Panc1 (cell line): ENCODE measurements at regions not wholly inside any gene's neighbourhood (a gene's known extent, or its start where the extent isn't known, plus 50 kb on each side); places are given as distances from the start of the nearest gene placed in this dataset.

Experiments used
- ATAC-seq: fragments of 200-7000 bp; cut with Tn5 transposase; 2 replicates; pipeline ENCODE4 v1.9.1; 2020; ENCODE audit warnings: mild to moderate bottlenecking, moderate library complexity
- BruUV-seq: library from RNA; stranded (reverse); fragments of 400-500 nt; replicated peaks from 2 replicates; lab custom pipeline; 2021; lab: Mats Ljungman, UMichigan
- CTCF ChIA-PET: fragments of 300-600 bp; sonication (Branson Sonifier 250); formaldehyde crosslinking; loops from one replicate; lab custom pipeline; 2022; ENCODE audit warnings: antibody characterized with exemption; lab: Charles Lee
- POLR2A ChIA-PET: fragments of 300-600 bp; sonication (Branson Sonifier 250); formaldehyde crosslinking; loops from one replicate; lab custom pipeline; 2022; ENCODE audit warnings: antibody characterized with exemption; lab: Charles Lee
- DNase-seq: peaks from one replicate; pipeline ENCODE4 v3.0.0-alpha.2; 2010; ENCODE audit warnings: low read depth, low spot score
- H3K27ac ChIP-seq: 2 replicates; pipeline ENCODE4 v1.5.1; 2011; ENCODE audit warnings: mild to moderate bottlenecking, low read length, inconsistent platforms
- H3K27me3 ChIP-seq: fragments of 200-500 bp; sonication (Bioruptor generic); 2 replicates; pipeline ENCODE4 v1.6.0; 2014; ENCODE audit warnings: low read length, inconsistent platforms; ENCODE audit not compliant: control insufficient read depth, insufficient read depth
- H3K36me3 ChIP-seq: fragments of 200-500 bp; sonication (Bioruptor generic); 2 replicates; pipeline ENCODE4 v1.5.1; 2014; ENCODE audit warnings: inconsistent platforms, mild to moderate bottlenecking, low read length, moderate library complexity; ENCODE audit not compliant: control insufficient read depth, insufficient read depth
- H3K4me1 ChIP-seq: 2 replicates; pipeline ENCODE4 v1.5.1; 2011; ENCODE audit warnings: inconsistent platforms, mild to moderate bottlenecking, low read length, moderate library complexity; ENCODE audit not compliant: control insufficient read depth, insufficient read depth
- H3K4me3 ChIP-seq, 2 experiments: 2 replicates each; pipeline ENCODE4 v1.5.1; 2011 to 2012; ENCODE audit warnings: low read depth in 2 of 2, low read length in 2 of 2, mild to moderate bottlenecking in 2 of 2, inconsistent platforms in 1 of 2, moderate library complexity in 1 of 2
- H3K9me3 ChIP-seq: fragments of 200-500 bp; sonication (Bioruptor generic); 2 replicates; pipeline ENCODE4 v1.5.1; 2014; ENCODE audit warnings: low read depth, mild to moderate bottlenecking, inconsistent platforms, low read length, moderate library complexity; ENCODE audit not compliant: control insufficient read depth, insufficient read depth
- POLR2AphosphoS5 ChIP-seq: IDR thresholded peaks from 2 replicates; pipeline ENCODE4 v1.6.1; 2012; ENCODE audit warnings: mild to moderate bottlenecking, low read depth, low read length, moderate library complexity
- SIN3A ChIP-seq: IDR thresholded peaks from 2 replicates; pipeline ENCODE4 v1.6.1; 2012; ENCODE audit warnings: low read depth, mild to moderate bottlenecking, low read length, moderate library complexity, borderline replicate concordance; ENCODE audit not compliant: insufficient read depth
- TCF7L2 ChIP-seq: IDR thresholded peaks from 2 replicates; pipeline ENCODE4 v1.6.1; 2011; ENCODE audit warnings: mild to moderate bottlenecking, low read depth, low read length, inconsistent platforms
- in situ Hi-C: cut with HindIII; loops from 2 replicates; pipeline ENCODE4 v1.10.0; 2016; ENCODE audit warnings: low sequenced_read_pairs, low pct_unique_long_range_greater_than_20kb
- intact Hi-C: fragments of 100-400 bp; cut with micrococcal nuclease; formaldehyde crosslinking; loops from one replicate; pipeline ENCODE4 v1.10.0; 2022; ENCODE audit not compliant: unreplicated experiment
- TF ChIP-seq, protein P1 (sequence below), 2 experiments: IDR thresholded peaks; 2 replicates each; pipeline ENCODE4 v1.6.1; 2011 to 2012; ENCODE audit warnings: low read depth in 2 of 2, control low read depth in 1 of 2, low read length in 1 of 2, mild to moderate bottlenecking in 1 of 2, moderate library complexity in 1 of 2; ENCODE audit not compliant: insufficient read depth in 1 of 2
- TF ChIP-seq, protein P2 (sequence below): fragments of 450-650 bp; IDR thresholded peaks from 2 replicates; pipeline ENCODE4 v1.5.1; 2017; ENCODE audit warnings: mild to moderate bottlenecking

GRCh38 chr7:80047856-80048459 lies 86.7 kb upstream of the GNAI1 start:
- in situ Hi-C loops (no loop called here), intact Hi-C loops (loop anchor here (10.0 kb wide), 2 partner anchors 233 to 763 kb away; no protein-coding TSS in a partner anchor)
- TF ChIP-seq, protein P1, sequence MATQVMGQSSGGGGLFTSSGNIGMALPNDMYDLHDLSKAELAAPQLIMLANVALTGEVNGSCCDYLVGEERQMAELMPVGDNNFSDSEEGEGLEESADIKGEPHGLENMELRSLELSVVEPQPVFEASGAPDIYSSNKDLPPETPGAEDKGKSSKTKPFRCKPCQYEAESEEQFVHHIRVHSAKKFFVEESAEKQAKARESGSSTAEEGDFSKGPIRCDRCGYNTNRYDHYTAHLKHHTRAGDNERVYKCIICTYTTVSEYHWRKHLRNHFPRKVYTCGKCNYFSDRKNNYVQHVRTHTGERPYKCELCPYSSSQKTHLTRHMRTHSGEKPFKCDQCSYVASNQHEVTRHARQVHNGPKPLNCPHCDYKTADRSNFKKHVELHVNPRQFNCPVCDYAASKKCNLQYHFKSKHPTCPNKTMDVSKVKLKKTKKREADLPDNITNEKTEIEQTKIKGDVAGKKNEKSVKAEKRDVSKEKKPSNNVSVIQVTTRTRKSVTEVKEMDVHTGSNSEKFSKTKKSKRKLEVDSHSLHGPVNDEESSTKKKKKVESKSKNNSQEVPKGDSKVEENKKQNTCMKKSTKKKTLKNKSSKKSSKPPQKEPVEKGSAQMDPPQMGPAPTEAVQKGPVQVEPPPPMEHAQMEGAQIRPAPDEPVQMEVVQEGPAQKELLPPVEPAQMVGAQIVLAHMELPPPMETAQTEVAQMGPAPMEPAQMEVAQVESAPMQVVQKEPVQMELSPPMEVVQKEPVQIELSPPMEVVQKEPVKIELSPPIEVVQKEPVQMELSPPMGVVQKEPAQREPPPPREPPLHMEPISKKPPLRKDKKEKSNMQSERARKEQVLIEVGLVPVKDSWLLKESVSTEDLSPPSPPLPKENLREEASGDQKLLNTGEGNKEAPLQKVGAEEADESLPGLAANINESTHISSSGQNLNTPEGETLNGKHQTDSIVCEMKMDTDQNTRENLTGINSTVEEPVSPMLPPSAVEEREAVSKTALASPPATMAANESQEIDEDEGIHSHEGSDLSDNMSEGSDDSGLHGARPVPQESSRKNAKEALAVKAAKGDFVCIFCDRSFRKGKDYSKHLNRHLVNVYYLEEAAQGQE (IDR thresholded peaks at IDR 0.05; ENCODE audit: insufficient read depth in 1 of 2, low read depth in 2 of 2, low read length in 1 of 2): no peak
- no peak for TF ChIP-seq POLR2AphosphoS5
- TF ChIP-seq, protein P2, sequence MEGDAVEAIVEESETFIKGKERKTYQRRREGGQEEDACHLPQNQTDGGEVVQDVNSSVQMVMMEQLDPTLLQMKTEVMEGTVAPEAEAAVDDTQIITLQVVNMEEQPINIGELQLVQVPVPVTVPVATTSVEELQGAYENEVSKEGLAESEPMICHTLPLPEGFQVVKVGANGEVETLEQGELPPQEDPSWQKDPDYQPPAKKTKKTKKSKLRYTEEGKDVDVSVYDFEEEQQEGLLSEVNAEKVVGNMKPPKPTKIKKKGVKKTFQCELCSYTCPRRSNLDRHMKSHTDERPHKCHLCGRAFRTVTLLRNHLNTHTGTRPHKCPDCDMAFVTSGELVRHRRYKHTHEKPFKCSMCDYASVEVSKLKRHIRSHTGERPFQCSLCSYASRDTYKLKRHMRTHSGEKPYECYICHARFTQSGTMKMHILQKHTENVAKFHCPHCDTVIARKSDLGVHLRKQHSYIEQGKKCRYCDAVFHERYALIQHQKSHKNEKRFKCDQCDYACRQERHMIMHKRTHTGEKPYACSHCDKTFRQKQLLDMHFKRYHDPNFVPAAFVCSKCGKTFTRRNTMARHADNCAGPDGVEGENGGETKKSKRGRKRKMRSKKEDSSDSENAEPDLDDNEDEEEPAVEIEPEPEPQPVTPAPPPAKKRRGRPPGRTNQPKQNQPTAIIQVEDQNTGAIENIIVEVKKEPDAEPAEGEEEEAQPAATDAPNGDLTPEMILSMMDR: peak; percentile 23; the same call in 1 of the 2 replicates
- BruUV-seq: no TSS peak
- ChIA-PET CTCF (interaction anchor here (0.6 to 0.8 kb wide), 4 partner anchors 146 to 947 kb away, joined by 3 to 6 read pairs (median 4); no protein-coding TSS in a partner anchor), POLR2A (interaction anchor here (0.7 kb wide), 1 partner anchor 229 kb away, joined by 3 read pairs; no protein-coding TSS in a partner anchor)
- H3K27ac ChIP-seq: no peak overlapping the region; the same call in 1 of the 2 replicates
- H3K36me3 ChIP-seq: no peaks in the 10 kb centered on the region
- no peak for DNase-seq
- no peaks in the 10 kb centered on the region for H3K9me3 ChIP-seq
- H3K27me3 ChIP-seq: no peaks in the 10 kb centered on the region
- peaks cover 6% of the 10 kb centered on the region; the same call in 1 of the 2 replicates for H3K4me1 ChIP-seq
- ATAC-seq: no peak
- no peak overlapping the region for H3K4me3 ChIP-seq

- H3K27ac ChIP-seq: peak overlapping the region; percentile 68; the same call in 1 of the 2 replicates
- no peaks in the 10 kb centered on the region for H3K36me3 ChIP-seq
- intact Hi-C loops: loop anchor here (10.0 kb wide), 2 partner anchors 232 to 762 kb away; no protein-coding TSS in a partner anchor
- in situ Hi-C loops: no loop called here
- ChIA-PET POLR2A (interaction anchor here (0.6 kb wide), 1 partner anchor 1511 kb away, joined by 5 read pairs; no protein-coding TSS in a partner anchor), CTCF (no interaction called here)
- no peak overlapping the region for H3K4me3 ChIP-seq
- BruUV-seq: no TSS peak
- DNase-seq (no peak), ATAC-seq (no peak)
- peaks cover 6% of the 10 kb centered on the region; the same call in 1 of the 2 replicates for H3K4me1 ChIP-seq
- H3K27me3 ChIP-seq: no peaks in the 10 kb centered on the region
- TF ChIP-seq, protein P1 (IDR thresholded peaks at IDR 0.05; ENCODE audit: insufficient read depth in 1 of 2, low read depth in 2 of 2, low read length in 1 of 2): no peak
- TF ChIP-seq, protein P2: no peak
- TF ChIP-seq SIN3A (no peak), POLR2AphosphoS5 (no peak), TCF7L2 (no peak)
- H3K9me3 ChIP-seq: no peaks in the 10 kb centered on the region
These were observed 87.6 kb upstream of the GNAI1 start for GRCh38 chr7:80047032-80047431.
